Natural killer cell (primary cell): ENCODE measurements at regions not wholly inside any gene's neighbourhood (a gene's known extent, or its start where the extent isn't known, plus 50 kb on each side); places are given as distances from the start of the nearest gene placed in this dataset.

Experiments used
- ATAC-seq, 3 donors: fragments of 150-1000 bp in 2 of 3; fragments of 200-7000 bp in 1 of 3; cut with Tn5 transposase; 1 replicate in 1 of 3; 2 replicates in 2 of 3; pipeline ENCODE4 v1.10.0; 2021; ENCODE audit warnings: mild to moderate bottlenecking in 2 of 3, moderate library complexity in 2 of 3
- DNase-seq, 2 donors: peaks; one replicate each; pipeline versions ENCODE4 v3.0.0 to v3.0.0-alpha.2; 2013 to 2021; ENCODE audit warnings: mixed read lengths in 1 of 2
- H3K27ac ChIP-seq: one replicate; pipeline ENCODE4 v1.5.1; 2013; ENCODE audit warnings: mild to moderate bottlenecking, low read length
- H3K27me3 ChIP-seq: one replicate; pipeline ENCODE4 v1.6.1; 2013; ENCODE audit warnings: low read length; ENCODE audit not compliant: control insufficient read depth, insufficient read depth
- H3K36me3 ChIP-seq: one replicate; pipeline ENCODE4 v1.6.1; 2013; ENCODE audit warnings: low read length; ENCODE audit not compliant: control insufficient read depth, insufficient read depth
- H3K4me1 ChIP-seq: one replicate; pipeline ENCODE4 v1.6.1; 2013; ENCODE audit warnings: low read length; ENCODE audit not compliant: control insufficient read depth, insufficient read depth
- H3K4me3 ChIP-seq: one replicate; pipeline ENCODE4 v1.5.1; 2013; ENCODE audit warnings: low read length
- H3K9me3 ChIP-seq: one replicate; pipeline ENCODE4 v1.6.1; 2013; ENCODE audit warnings: low read length; ENCODE audit not compliant: control insufficient read depth, insufficient read depth
- H3K27ac Mint-ChIP-seq, 2 donors: one replicate each; pipeline ENCODE4 v1.8.0; 2022; ENCODE audit warnings: mild to moderate bottlenecking in 2 of 2, mixed read lengths in 2 of 2, moderate library complexity in 1 of 2
- H3K27me3 Mint-ChIP-seq, 2 donors: one replicate each; pipeline ENCODE4 v1.8.0; 2022; ENCODE audit warnings: low read depth in 2 of 2, mixed read lengths in 2 of 2
- H3K36me3 Mint-ChIP-seq: one replicate; pipeline ENCODE4 v1.8.0; 2022; ENCODE audit warnings: mixed read lengths
- H3K4me1 Mint-ChIP-seq, 2 donors: one replicate each; pipeline ENCODE4 v1.8.0; 2022; ENCODE audit warnings: mixed read lengths in 2 of 2
- H3K4me3 Mint-ChIP-seq: one replicate; pipeline ENCODE4 v1.8.0; 2022; ENCODE audit warnings: mild to moderate bottlenecking, moderate library complexity, mixed read lengths
- H3K9me3 Mint-ChIP-seq, 2 donors: one replicate each; pipeline ENCODE4 v1.8.0; 2022; ENCODE audit warnings: mixed read lengths in 2 of 2
- WGBS: methylation state at CpG from one replicate; pipeline ENCODE4 v1.1.7; 2013; ENCODE audit warnings: missing lambda C conversion rate; ENCODE audit not compliant: insufficient coverage; 5-methylcytosine and 5-hydroxymethylcytosine counted together
- intact Hi-C: fragments of 100-400 bp; cut with micrococcal nuclease; formaldehyde crosslinking; loops from one replicate; pipeline ENCODE4 v1.14.2; 2022
- TF ChIP-seq, protein P1 (sequence below): fragments of 200-600 bp; IDR thresholded peaks from one replicate; pipeline ENCODE4 v1.8.0; 2022; ENCODE audit warnings: antibody characterized with exemption

DNA sequence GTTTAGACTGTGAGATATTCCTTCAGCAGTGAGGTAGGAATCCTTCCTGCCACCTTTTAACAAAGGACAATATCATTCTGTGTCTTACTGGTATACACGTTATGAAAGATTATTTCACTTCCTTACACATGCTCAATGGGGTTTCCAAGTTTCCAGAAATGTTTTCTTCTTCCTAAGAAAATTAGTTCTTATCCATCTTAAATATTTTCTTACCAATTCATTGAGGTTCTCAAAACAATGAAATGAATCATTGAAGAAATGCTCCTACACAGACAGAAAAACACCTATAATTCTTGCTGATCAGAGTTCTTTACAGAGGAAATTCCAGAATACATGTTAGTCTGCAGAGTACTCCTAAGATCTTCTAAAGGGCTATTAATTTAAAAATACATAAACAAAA, 51.4 kb upstream of the SEC61G start:
- WGBS = 89% methylated on average over 1 of the region's 1 CpG
- no peak for ATAC-seq
- Histone ChIP-seq H3K36me3 (no peaks in the 10 kb centered on the region), H3K4me1 (no peaks in the 10 kb centered on the region), H3K27ac (no peak overlapping the region), H3K9me3 (no peaks in the 10 kb centered on the region), H3K27me3 (no peaks in the 10 kb centered on the region), H3K4me3 (no peak overlapping the region)
- DNase-seq = no peak
- H3K27me3 Mint-ChIP-seq = no peaks in the 10 kb centered on the region
- no peak overlapping the region for H3K4me3 Mint-ChIP-seq
- intact Hi-C loops = no loop called here
- H3K9me3 Mint-ChIP-seq = no peaks in the 10 kb centered on the region
- H3K36me3 Mint-ChIP-seq = no peaks in the 10 kb centered on the region
- TF ChIP-seq, protein P1, sequence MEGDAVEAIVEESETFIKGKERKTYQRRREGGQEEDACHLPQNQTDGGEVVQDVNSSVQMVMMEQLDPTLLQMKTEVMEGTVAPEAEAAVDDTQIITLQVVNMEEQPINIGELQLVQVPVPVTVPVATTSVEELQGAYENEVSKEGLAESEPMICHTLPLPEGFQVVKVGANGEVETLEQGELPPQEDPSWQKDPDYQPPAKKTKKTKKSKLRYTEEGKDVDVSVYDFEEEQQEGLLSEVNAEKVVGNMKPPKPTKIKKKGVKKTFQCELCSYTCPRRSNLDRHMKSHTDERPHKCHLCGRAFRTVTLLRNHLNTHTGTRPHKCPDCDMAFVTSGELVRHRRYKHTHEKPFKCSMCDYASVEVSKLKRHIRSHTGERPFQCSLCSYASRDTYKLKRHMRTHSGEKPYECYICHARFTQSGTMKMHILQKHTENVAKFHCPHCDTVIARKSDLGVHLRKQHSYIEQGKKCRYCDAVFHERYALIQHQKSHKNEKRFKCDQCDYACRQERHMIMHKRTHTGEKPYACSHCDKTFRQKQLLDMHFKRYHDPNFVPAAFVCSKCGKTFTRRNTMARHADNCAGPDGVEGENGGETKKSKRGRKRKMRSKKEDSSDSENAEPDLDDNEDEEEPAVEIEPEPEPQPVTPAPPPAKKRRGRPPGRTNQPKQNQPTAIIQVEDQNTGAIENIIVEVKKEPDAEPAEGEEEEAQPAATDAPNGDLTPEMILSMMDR = no peak
- no peak overlapping the region for H3K27ac Mint-ChIP-seq
- H3K4me1 Mint-ChIP-seq = no peaks in the 10 kb centered on the region

DNA sequence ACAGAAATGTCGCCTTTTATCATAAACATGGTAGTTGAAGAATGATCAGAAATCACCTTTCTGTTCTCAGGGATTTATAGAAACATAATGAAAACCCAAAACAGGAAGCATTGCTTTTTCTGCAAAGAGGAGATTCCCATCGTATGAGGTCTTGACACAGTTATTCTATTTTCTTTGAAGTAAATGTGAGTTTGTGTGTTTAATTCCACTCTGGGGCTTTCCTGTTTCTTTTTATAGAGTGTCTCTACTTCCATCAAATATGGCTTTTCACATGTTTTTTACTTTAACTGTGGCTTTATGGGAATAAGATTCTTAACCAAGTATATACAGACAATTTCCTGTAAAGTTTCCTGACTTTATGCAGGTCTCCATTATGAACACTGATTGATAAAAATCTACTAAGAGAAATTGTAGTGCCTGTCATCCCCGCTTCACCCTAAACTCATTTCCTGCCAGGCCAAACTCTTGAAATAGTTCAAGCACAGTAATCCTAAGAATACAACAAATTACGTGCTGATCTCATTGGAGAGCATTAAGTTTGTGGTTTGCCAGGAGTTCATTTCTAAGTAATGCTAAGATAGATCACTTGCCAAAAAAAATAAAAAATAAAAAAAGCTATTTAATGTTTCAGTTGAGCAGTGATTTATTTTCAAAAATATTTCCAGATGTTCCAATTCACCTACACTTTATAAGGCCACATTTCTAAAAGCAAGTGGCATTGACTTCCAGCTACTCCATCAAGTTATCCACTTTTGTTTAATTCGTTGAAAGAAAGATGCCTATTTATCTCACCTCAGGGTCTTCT, 52.2 kb upstream of the SEC61G start:
- intact Hi-C loops = no loop called here
- DNase-seq = no peak
- Mint-ChIP-seq H3K9me3 (no peaks in the 10 kb centered on the region), H3K27me3 (no peaks in the 10 kb centered on the region), H3K4me3 (no peak overlapping the region), H3K36me3 (no peaks in the 10 kb centered on the region), H3K4me1 (no peaks in the 10 kb centered on the region), H3K27ac (no peak overlapping the region)
- WGBS = 60% methylated on average over 3 of the region's 5 CpGs
- Histone ChIP-seq H3K4me1 (no peaks in the 10 kb centered on the region), H3K9me3 (no peaks in the 10 kb centered on the region), H3K27me3 (no peaks in the 10 kb centered on the region), H3K36me3 (no peaks in the 10 kb centered on the region), H3K27ac (no peak overlapping the region), H3K4me3 (no peak overlapping the region)
- ATAC-seq = no peak
- TF ChIP-seq, protein P1 = no peak

DNA sequence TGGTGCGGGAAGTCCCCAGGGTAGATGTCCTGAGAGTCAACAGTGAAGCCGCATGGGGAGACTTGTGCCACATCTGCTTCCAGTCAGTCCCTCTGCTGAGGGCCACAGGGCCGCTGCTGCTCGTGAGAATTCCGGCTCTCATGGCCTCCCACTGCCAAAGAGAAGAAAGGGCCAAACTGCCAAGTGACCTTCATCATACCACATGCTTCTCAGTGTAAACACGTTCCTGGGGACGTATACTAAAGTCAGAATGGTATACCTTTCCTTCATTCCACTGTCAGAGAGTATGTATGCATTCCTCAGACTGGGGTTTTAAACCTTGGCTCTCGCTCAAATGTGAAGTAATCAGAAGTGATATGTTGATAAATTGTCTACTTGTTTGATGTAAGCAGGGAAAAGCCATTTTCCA, 52.8 kb upstream of the SEC61G start:
- H3K36me3 ChIP-seq = no peaks in the 10 kb centered on the region
- H3K9me3 Mint-ChIP-seq = peaks cover 0 to 2% of the 10 kb centered on the region in 2 donors
- no peaks in the 10 kb centered on the region for H3K27me3 Mint-ChIP-seq
- H3K9me3 ChIP-seq = no peaks in the 10 kb centered on the region
- H3K4me1 ChIP-seq = no peaks in the 10 kb centered on the region
- intact Hi-C loops = no loop called here
- H3K4me3 Mint-ChIP-seq = no peak overlapping the region
- H3K27ac Mint-ChIP-seq = no peak overlapping the region
- ATAC-seq = no peak
- H3K4me3 ChIP-seq = no peak overlapping the region
- no peaks in the 10 kb centered on the region for H3K27me3 ChIP-seq
- no peaks in the 10 kb centered on the region for H3K4me1 Mint-ChIP-seq
- H3K27ac ChIP-seq = no peak overlapping the region
- TF ChIP-seq, protein P1 = no peak
- 87% methylated on average over 5 of the region's 8 CpGs for WGBS
- no peaks in the 10 kb centered on the region for H3K36me3 Mint-ChIP-seq
- DNase-seq = no peak
